Superior temporal gyrus (tissue), 1 donor: ENCODE measurements at regions not wholly inside any gene's neighbourhood (a gene's known extent, or its start where the extent isn't known, plus 50 kb on each side); places are given as distances from the start of the nearest gene placed in this dataset.

ENCODE experiments used
- DNase-seq: peaks from one replicate; pipeline ENCODE4 v3.0.0-alpha.2; 2016; ENCODE audit errors: extremely low spot score

DNA sequence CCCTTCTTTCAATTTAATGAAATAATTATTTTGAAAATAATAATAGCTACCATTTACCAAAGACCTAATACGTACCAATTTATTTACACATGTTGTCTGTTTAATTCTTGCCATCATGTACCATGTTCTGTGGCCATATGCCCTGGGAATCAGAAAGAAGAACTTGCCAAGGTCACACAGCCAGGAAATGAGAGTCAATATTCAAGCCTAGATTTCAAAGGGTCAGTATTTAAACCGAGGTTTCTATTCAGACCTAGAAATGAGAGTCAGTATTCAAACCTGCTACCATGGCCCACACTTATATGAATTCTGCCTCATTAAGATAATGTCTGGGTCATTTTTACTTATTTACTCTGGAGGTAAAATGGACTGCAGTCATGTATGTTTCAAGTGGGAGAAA, 103.6 kb upstream of the TBL1XR1 start:
- no peak for DNase-seq

- no peak for DNase-seq
Observed at GRCh38 chr3:177306252-177306651, 109.0 kb upstream of the TBL1XR1 start.

- DNase-seq, result no peak
Observed at GRCh38 chr3:177307391-177307790, 110.1 kb upstream of the TBL1XR1 start.

- no peak for DNase-seq
Observed at GRCh38 chr3:177307826-177308225, 110.5 kb upstream of the TBL1XR1 start.

GRCh38 chr3:177308286-177308685, 111.0 kb upstream of the TBL1XR1 start:
- DNase-seq, result no peak

GRCh38 chr3:177308911-177309310, 111.6 kb upstream of the TBL1XR1 start:
- DNase-seq, result no peak

- no peak for DNase-seq
Observed at GRCh38 chr3:177312491-177312890, 115.2 kb upstream of the TBL1XR1 start.

DNA sequence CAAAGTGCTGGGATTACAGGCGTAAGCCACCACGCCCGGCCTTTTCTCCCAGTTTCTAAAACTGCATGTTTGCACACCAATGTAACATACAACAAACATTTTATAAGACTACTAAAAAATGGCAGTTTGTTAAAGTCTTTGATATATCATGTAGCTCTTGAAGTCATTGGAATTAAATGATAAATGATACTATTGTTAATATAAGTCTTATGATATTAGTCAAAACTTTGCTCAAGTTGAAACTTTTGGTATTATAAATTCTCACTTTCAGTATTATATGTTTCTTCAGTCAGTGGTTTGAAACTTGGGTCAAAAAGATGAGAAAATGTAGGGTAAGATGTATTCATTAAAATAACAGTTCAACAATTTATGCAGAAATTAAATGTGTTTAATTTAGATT, 117.6 kb upstream of the TBL1XR1 start:
- no peak for DNase-seq

- DNase-seq, result no peak
Observed at GRCh38 chr3:177317247-177317646, 120.0 kb upstream of the TBL1XR1 start.

DNA sequence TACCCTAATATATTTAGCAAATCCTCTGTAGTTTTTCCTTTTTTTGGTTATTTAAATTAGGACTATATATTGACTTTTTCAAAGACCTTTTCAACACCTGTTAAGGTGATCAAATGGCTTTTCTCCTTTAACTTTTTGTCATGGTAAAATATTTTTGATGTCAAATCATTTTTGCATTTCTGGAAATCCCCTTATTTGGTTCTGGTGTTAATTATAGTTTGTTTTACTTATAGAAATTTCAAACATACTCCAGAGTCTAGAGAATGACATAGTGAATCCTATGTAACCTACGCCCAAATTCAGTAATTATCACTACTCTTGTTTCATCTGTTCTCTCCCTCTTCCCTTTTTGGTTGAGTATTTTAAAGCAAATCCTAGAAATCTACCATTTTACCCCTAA, 121.3 kb upstream of the TBL1XR1 start:
- no peak for DNase-seq

GRCh38 chr3:177320765-177321247, 123.5 kb upstream of the TBL1XR1 start:
- DNase-seq, result no peak

DNA sequence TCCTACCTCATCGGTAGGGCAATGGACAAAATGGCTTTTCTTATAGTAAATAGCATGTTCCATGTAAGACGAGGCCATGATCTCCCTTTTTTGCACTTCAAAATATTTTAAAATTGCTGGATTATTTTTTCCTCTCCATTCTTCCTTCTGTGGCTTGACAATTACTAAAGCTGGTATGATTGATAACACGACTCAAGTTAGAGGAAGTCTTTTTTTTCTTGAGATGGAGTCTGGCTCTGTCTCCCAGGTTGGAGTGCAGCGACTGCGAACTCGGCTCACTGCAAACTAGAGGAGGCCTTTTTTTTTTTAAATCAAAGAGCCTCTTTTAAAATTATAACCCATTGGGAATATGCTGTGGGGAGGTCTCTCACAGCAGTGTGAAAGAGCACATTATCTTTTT, 124.5 kb upstream of the TBL1XR1 start:
- DNase-seq, result no peak

- DNase-seq, result no peak
Observed at GRCh38 chr3:177322881-177323280, 125.6 kb upstream of the TBL1XR1 start.

- no peak for DNase-seq
Observed at GRCh38 chr3:177329854-177330253, 132.6 kb upstream of the TBL1XR1 start.

GRCh38 chr3:177330779-177331178, 133.5 kb upstream of the TBL1XR1 start:
- DNase-seq, result no peak

DNA sequence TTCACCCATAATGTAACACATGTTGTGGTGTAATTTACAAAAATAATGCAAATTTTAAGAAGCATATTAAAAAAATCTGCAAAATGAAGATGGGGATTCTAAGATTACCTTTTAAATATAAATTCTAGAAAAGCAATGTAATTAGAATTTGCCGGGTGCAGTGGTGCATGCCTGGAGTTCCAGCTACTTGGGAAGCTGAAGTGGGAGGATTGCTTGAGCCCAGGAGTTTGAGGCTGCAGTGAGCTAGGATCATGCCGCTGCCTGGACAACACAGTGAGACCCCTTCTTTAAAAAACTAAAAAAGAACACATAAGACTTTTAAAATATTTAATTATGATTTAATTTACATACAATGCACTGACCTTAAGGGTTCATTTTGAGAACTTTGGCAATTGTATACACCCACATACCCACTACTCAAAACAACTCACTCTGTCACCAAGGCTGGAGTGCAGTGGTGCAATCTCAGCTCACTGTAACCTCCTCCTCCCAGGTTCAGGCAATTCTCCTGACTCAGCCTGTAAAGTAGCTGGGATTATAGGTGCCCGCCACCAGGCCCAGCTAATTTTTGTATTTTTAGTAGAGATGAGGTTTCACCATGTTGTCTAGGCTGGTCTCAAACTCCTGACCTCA, 134.0 kb upstream of the TBL1XR1 start:
- no peak for DNase-seq

GRCh38 chr3:177332955-177333354, 135.7 kb upstream of the TBL1XR1 start:
- no peak for DNase-seq

- no peak for DNase-seq
Observed at GRCh38 chr3:177333533-177334520, 136.5 kb upstream of the TBL1XR1 start.

DNA sequence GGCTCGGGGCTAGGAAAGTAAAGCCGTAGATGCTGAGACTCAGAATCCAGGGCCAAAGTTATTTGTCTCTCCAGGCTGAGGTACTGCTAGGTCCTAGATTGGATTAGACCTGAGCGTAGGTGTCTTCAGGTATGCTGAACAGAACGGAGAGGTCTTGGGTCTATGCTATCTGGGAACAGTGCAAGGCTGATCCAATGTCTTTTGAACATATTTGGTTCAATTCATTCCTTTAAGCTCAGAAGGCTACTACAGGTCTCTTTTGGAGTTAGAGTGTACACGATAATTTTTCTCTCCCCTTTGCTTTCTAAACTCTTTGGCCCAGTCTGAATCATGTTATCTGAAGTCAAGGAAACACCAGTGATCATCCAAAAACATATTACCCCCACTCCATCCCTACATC, 137.5 kb upstream of the TBL1XR1 start:
- DNase-seq, result no peak

GRCh38 chr3:177335728-177336127, 138.4 kb upstream of the TBL1XR1 start:
- DNase-seq, result no peak

DNA sequence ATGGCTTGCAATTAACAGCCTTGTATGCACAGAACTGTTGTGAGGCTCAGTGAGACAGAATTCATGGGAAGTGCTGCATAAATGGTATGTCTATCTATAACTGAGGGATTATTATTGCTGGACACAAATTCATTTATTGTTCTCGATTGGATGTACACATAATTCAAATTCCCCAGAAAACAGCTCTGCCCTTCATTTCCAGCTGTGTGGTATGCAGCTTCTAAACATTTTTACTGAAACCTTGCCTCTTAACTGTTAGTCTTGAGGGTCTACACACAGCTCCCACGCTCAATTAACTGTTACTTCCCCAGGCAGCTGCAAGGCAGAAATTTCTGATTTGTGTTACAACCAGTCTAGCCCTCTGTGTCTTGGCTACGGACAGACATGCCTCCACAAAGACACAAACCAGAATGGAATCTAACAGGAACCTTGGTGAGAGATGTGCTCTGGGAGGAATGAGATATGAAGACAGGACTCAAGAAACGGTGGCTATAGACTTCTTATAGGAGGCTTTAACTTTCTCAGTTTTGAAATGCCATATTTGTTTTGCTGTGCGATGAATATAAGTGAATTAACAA, 139.7 kb upstream of the TBL1XR1 start:
- no peak for DNase-seq

DNA sequence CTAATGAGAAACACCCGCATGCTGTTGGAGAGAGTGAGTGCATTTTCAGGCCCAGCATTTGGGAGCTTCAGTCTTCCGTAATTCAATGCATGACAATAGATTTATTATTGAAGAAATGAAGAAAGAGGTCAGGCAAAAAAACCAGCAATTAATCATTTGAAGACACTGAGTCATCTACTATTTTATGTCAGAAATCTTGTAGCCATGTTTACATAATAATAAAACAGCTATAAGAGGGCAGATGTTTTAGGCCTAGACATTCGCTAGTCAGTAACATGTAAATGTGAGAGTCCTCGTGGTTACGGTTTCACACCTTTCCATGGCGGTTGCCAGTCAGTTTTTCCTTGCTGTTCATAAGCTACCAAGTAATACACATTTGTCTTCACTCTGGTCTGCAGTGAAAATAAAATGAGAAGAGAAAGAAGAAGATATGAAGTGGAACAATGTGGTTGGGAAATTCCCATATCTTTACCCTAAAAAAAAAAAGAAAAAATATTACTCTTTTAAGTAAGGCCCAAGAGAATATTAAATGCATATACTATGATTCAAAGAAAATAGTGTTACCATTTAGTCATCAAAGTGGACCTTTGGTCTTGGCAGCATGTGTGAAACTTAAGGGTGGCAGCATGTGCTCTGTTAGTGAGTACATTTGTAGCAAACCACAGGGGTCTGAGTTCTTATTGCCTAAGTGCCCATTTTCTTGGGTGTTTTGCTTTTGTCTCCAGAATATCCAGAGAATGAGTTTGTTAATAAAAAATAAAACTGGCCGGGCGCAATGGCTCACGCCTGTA, 140.5 kb upstream of the TBL1XR1 start:
- no peak for DNase-seq
